ENCODE measurements at regions not wholly inside any gene's neighbourhood (a gene's known extent, or its start where the extent isn't known, plus 50 kb on each side); places are given as distances from the start of the nearest gene placed in this dataset.

DNA sequence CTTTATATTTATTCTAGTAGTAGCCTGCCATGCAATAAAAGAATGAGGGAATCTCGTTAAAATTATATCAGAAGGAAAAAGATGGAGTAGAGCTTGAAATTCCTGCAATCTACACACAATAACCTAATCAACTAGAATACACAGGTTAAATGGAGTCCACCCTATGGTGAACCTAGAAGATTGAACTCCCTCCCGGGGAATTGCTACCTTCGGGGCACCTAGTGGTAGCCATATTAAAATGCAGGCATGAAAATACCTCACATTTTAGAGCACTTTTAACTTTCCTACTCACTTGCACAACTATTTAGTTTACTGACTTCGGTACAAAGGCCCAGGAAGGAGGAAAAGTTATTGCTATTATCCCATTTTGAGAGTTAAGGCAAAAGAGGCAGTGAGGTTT lies 174.5 kb downstream of the SS18 start:
- TF ChIP-seq GATA2 (IDR thresholded peaks at IDR 0.05; ENCODE audit: low read depth, low read length), result no peak
- TF ChIP-seq GATA3 (IDR thresholded peaks at IDR 0.05; ENCODE audit: low read depth, low read length), result no peak

Data from SH-SY5Y (cell line).